Epithelial cell of proximal tubule (primary cell): ENCODE measurements at regions not wholly inside any gene's neighbourhood (a gene's known extent, or its start where the extent isn't known, plus 50 kb on each side); places are given as distances from the start of the nearest gene placed in this dataset.

Source experiments
- DNase-seq: peaks from one replicate; pipeline ENCODE4 v3.0.0-alpha.2; 2011; ENCODE audit warnings: low read depth
- H3K4me3 ChIP-seq: 2 replicates; pipeline ENCODE4 v1.5.1; 2011; ENCODE audit warnings: low read depth, mild to moderate bottlenecking, low read length
- TF ChIP-seq, protein P1 (sequence below): conservative IDR thresholded peaks from 2 replicates; pipeline ENCODE4 v1.5.1; 2012; ENCODE audit warnings: low read depth, mild to moderate bottlenecking, low read length

- no peak for DNase-seq
- H3K4me3 ChIP-seq = no peak overlapping the region
- TF ChIP-seq, protein P1, sequence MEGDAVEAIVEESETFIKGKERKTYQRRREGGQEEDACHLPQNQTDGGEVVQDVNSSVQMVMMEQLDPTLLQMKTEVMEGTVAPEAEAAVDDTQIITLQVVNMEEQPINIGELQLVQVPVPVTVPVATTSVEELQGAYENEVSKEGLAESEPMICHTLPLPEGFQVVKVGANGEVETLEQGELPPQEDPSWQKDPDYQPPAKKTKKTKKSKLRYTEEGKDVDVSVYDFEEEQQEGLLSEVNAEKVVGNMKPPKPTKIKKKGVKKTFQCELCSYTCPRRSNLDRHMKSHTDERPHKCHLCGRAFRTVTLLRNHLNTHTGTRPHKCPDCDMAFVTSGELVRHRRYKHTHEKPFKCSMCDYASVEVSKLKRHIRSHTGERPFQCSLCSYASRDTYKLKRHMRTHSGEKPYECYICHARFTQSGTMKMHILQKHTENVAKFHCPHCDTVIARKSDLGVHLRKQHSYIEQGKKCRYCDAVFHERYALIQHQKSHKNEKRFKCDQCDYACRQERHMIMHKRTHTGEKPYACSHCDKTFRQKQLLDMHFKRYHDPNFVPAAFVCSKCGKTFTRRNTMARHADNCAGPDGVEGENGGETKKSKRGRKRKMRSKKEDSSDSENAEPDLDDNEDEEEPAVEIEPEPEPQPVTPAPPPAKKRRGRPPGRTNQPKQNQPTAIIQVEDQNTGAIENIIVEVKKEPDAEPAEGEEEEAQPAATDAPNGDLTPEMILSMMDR = no peak
Measured at GRCh38 chr6:121649951-121650350, 214.5 kb downstream of the GJA1 start.

DNA sequence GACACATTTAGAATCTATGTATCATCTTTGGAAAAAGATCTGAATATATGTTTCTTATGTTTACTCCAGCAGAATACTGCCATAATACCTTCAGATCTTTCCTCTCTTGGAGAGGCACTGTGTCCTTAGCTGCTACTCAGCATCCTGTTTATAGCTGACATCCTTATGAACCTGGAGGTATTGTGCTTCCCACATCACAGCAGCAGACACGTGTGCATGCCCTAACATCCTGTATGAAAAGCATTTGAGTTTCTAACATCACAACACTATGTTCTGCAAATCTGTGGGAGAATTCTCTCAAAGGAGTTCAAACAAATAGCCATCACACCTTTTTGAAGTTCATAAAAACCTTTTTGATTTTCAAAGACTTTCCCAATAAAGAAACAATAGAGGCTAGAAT lies 216.0 kb downstream of the GJA1 start:
- H3K4me3 ChIP-seq = no peak overlapping the region
- TF ChIP-seq, protein P1 = no peak
- DNase-seq = no peak

DNA sequence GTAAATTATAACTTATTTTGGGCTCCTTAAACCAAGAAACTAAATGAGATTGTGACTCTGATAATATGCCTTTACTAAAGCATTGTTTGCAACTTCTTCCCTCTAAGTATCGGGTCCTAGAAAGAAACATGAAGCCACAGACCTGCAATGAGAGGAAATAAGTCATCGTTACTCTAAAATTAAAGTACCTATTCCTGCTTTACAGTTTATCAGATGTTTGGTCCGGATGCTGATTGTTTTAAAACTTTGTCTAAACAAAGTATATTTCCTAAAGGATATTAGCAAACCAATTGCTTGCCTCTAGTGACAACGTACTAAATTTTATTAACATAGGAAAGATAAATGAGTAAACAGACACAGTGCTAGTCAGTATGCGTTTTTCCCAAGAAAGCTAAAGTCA lies 216.8 kb downstream of the GJA1 start:
- H3K4me3 ChIP-seq = no peak overlapping the region
- TF ChIP-seq, protein P1 = no peak
- no peak for DNase-seq

DNA sequence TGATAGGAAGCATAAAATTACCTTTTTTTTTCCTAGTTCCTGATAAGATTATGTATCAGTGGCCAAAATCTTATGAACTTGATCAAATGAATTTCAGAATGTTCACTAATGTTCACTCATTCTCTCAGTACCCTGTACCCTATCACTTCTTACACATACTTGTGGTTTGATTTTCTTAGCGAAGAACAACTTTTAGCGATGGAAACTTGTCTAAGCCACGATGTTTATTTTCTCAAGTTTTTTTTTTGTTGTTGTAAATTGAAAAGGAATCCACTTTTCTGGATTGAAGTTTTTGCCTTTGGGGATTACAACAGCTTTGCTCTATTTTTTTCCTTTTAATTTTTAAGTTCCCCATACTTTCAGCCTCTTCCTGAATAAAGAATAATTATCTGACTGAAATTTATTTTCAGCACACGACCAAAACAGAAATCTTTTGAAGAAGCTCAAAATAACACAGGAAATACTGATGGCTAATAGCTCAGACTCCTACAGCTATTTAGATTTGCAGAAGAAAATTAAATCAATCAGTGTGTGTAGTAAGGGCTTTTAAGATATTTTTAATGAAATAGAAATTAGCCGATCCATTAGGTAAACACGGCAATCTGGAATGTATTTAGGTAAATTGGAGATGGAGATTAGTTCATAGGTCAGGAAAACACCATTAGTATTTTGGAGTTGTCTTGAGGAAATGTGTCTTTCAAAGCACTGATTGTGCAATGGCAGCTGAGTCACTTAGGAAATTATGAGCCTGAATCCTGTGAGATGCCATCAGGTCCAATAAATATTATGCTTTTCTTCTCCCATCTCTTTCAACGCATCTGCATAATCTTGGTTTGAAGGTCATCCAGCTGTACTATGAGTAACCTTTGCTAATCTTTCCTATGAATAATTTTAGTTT lies 217.5 kb downstream of the GJA1 start:
- TF ChIP-seq, protein P1 = no peak
- no peak overlapping the region for H3K4me3 ChIP-seq
- peak; percentile 20 for DNase-seq

GRCh38 chr6:121653624-121654008 lies 218.2 kb downstream of the GJA1 start:
- H3K4me3 ChIP-seq = no peak overlapping the region
- no peak for DNase-seq
- TF ChIP-seq, protein P1 = no peak

GRCh38 chr6:121657972-121658371 lies 222.5 kb downstream of the GJA1 start:
- no peak for DNase-seq
- H3K4me3 ChIP-seq = no peak overlapping the region
- TF ChIP-seq, protein P1 = no peak

DNA sequence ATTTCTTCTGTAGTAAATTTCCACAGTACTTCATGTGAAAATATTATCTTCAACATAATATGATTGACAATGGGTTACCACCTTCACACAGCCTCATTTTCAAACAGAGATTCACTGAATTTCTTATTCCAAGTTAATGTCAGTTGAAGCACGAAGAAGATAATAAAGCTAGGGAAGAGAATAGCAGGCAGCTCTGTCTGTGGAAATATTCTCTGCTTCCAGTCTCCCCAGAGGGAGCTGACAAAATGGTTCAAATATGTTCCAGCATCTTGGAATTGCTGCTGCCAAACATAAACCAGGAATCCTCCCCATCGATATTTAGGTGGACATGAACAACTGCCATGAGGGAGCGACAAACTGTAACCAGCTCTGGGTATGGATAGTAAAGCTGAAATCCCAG lies 224.8 kb downstream of the GJA1 start:
- TF ChIP-seq, protein P1 = no peak
- no peak overlapping the region for H3K4me3 ChIP-seq
- no peak for DNase-seq
